ENCODE measurements at regions not wholly inside any gene's neighbourhood (a gene's known extent, or its start where the extent isn't known, plus 50 kb on each side); places are given as distances from the start of the nearest gene placed in this dataset.

- H3K4me3 ChIP-seq (replicated peaks; ENCODE audit: low read depth, low read length): peak overlapping the region; percentile 76
- TF ChIP-seq CTCF (IDR thresholded peaks at IDR 0.05; ENCODE audit: low read length, missing control alignments): no peak
- DNase-seq (ENCODE audit: low read depth): no peak
Measured at GRCh38 chr6:165985281-165985805, 182.3 kb downstream of the TBXT start.

- DNase-seq (ENCODE audit: low read depth): no peak
- no peak for TF ChIP-seq CTCF (IDR thresholded peaks at IDR 0.05; ENCODE audit: low read length, missing control alignments)
- H3K4me3 ChIP-seq (replicated peaks; ENCODE audit: low read depth, low read length): no peak overlapping the region
Measured at GRCh38 chr6:165984729-165985275, 182.8 kb downstream of the TBXT start.

GRCh38 chr6:165983112-165984072 lies 184.3 kb downstream of the TBXT start:
- TF ChIP-seq CTCF (IDR thresholded peaks at IDR 0.05; ENCODE audit: low read length, missing control alignments): no peak
- DNase-seq (ENCODE audit: low read depth): no peak
- H3K4me3 ChIP-seq (replicated peaks; ENCODE audit: low read depth, low read length): no peak overlapping the region

GRCh38 chr6:165978476-165978875 lies 189.2 kb downstream of the TBXT start:
- TF ChIP-seq CTCF (IDR thresholded peaks at IDR 0.05; ENCODE audit: low read length, missing control alignments): no peak
- DNase-seq (ENCODE audit: low read depth): no peak
- H3K4me3 ChIP-seq (replicated peaks; ENCODE audit: low read depth, low read length): no peak overlapping the region

GRCh38 chr6:165976684-165977083 lies 191.0 kb downstream of the TBXT start:
- no peak for DNase-seq (ENCODE audit: low read depth)
- no peak for TF ChIP-seq CTCF (IDR thresholded peaks at IDR 0.05; ENCODE audit: low read length, missing control alignments)
- no peak overlapping the region for H3K4me3 ChIP-seq (replicated peaks; ENCODE audit: low read depth, low read length)

- H3K4me3 ChIP-seq (replicated peaks; ENCODE audit: low read depth, low read length): no peak overlapping the region
Measured at GRCh38 chr6:165974817-165975216, 192.8 kb downstream of the TBXT start.

More at GRCh38 chr6:165974817-165975216, 192.8 kb downstream of the TBXT start:
- TF ChIP-seq CTCF (IDR thresholded peaks at IDR 0.05; ENCODE audit: low read length, missing control alignments): no peak
- DNase-seq (ENCODE audit: low read depth): no peak
